ENCODE measurements at regions not wholly inside any gene's neighbourhood (a gene's known extent, or its start where the extent isn't known, plus 50 kb on each side); places are given as distances from the start of the nearest gene placed in this dataset.

- no peak for FAIRE-seq
- H3K4me3 ChIP-seq (ENCODE audit: extremely low read depth in 1 of 4, insufficient read depth in 2 of 4, low read depth in 3 of 4, low read length in 4 of 4), result no peak overlapping the region
- no peak overlapping the region for H3K18ac ChIP-seq (ENCODE audit: extremely low read depth, low read length)
- no peak overlapping the region for H4K8ac ChIP-seq (ENCODE audit: extremely low read depth, insufficient read depth, low read length)
- no peaks in the 10 kb centered on the region for H3K79me2 ChIP-seq (ENCODE audit: control insufficient read depth in 1 of 2, insufficient read depth in 2 of 2, low read length in 2 of 2)
- DNase-seq (ENCODE audit: low read depth in 1 of 2, low spot score in 2 of 2), result no peak
- no peaks in the 10 kb centered on the region for H3K36me3 ChIP-seq (ENCODE audit: control insufficient read depth in 2 of 4, insufficient read depth in 4 of 4, low read length in 3 of 4)
- H2AFZ ChIP-seq (ENCODE audit: low read length), result no peak overlapping the region
- POLR2A ChIA-PET (ENCODE audit: partially characterized antibody), result no interaction called here
- H3K56ac ChIP-seq (replicated peaks; ENCODE audit: insufficient read length, low read depth, low read length), result no peak overlapping the region
- 0 out of 4 replicates have a peak, but pooled peaks cover 0 to 4% of the 10 kb centered on the region in 2 experiments for H3K9me3 ChIP-seq (ENCODE audit: insufficient read depth in 2 of 2, low read depth in 1 of 2, low read length in 1 of 2)
- H3K4ac ChIP-seq (replicated peaks; ENCODE audit: insufficient read length, low read depth, low read length), result no peak overlapping the region
- no peak overlapping the region for H3K4me2 ChIP-seq (ENCODE audit: insufficient read depth in 1 of 2, low read depth in 2 of 2, low read length in 2 of 2)
- no peak overlapping the region for H3K27ac ChIP-seq (ENCODE audit: low read depth, low read length)
- no peak overlapping the region for H2BK12ac ChIP-seq (ENCODE audit: low read depth, low read length)
- no peak overlapping the region for H2BK20ac ChIP-seq (ENCODE audit: low read length)
- no peaks in the 10 kb centered on the region for H3K27me3 ChIP-seq (replicated peaks in 1 of 4; ENCODE audit: control insufficient read depth in 3 of 4, extremely low read depth in 1 of 4, insufficient read depth in 3 of 4, low read length in 3 of 4)
- no peak overlapping the region for H2BK120ac ChIP-seq (replicated peaks; ENCODE audit: low read depth, low read length)
- no peaks in the 10 kb centered on the region; the same call in 1 of the 2 replicates for H3K79me1 ChIP-seq (ENCODE audit: low read depth, low read length)
- no peak overlapping the region for H3K14ac ChIP-seq (ENCODE audit: insufficient read length)
- H3K23ac ChIP-seq (ENCODE audit: insufficient read length), result no peak overlapping the region
- no peaks in the 10 kb centered on the region for H3K4me1 ChIP-seq (replicated peaks in 1 of 4; ENCODE audit: control insufficient read depth in 3 of 4, insufficient read depth in 4 of 4, low read length in 3 of 4)
- 87% methylated on average over 3 of the region's 3 CpGs; no CpG with 5 or more reads in 1 of the 2 experiments for WGBS, 2 experiments (ENCODE audit: extremely low coverage in 1 of 2, insufficient coverage in 1 of 2, insufficient read length in 1 of 2, insufficient replicate concordance in 2 of 2, low coverage in 1 of 2, low lambda C conversion rate in 2 of 2, missing lambda C conversion rate in 1 of 2)
- no peak overlapping the region for H2BK5ac ChIP-seq (ENCODE audit: low read depth, low read length)
- H4K91ac ChIP-seq (replicated peaks; ENCODE audit: insufficient read length, low read length), result no peak overlapping the region
- H3K23me2 ChIP-seq (ENCODE audit: low read depth, low read length), result 0 out of 2 replicates have a peak, but pooled peaks cover 2% of the 10 kb centered on the region
- CTCF ChIA-PET (ENCODE audit: partially characterized antibody), result interaction anchor here (1.6 kb wide), 1 partner anchor 19 kb away, joined by 3 read pairs; no protein-coding TSS in a partner anchor
- no peak overlapping the region for H3K9ac ChIP-seq (replicated peaks in 1 of 4; ENCODE audit: extremely low read depth in 1 of 4, low read depth in 3 of 4, low read length in 3 of 4)
- no peak overlapping the region for H2AK5ac ChIP-seq (ENCODE audit: low read depth, low read length)
- no peak overlapping the region for H4K5ac ChIP-seq (ENCODE audit: insufficient read length, low read depth, low read length)
- H4K20me1 ChIP-seq (replicated peaks in 1 of 2; ENCODE audit: control insufficient read depth in 1 of 2, insufficient read depth in 2 of 2, low read length in 2 of 2), result no peaks in the 10 kb centered on the region
- no peak overlapping the region for H2BK15ac ChIP-seq (ENCODE audit: low read length)
- TF ChIP-seq TBP (IDR thresholded peaks at IDR 0.05; ENCODE audit: low read depth, low read length) (no peak), JUND (IDR thresholded peaks at IDR 0.05; ENCODE audit: low read length) (no peak), RBBP5 (IDR thresholded peaks at IDR 0.05; ENCODE audit: borderline replicate concordance, low read depth, low read length) (no peak), PHF8 (conservative IDR thresholded peaks at IDR 0.05; ENCODE audit: low read depth, low read length) (no peak), RXRA (IDR thresholded peaks at IDR 0.05; ENCODE audit: insufficient read depth, low read depth, low read length) (no peak), BCL11A (IDR thresholded peaks at IDR 0.05; ENCODE audit: low read depth in 2 of 2, low read length in 2 of 2) (no peak), CTBP2 (IDR thresholded peaks at IDR 0.05; ENCODE audit: borderline replicate concordance, insufficient read depth, insufficient read length, low read length) (no peak), BACH1 (IDR thresholded peaks at IDR 0.05; ENCODE audit: low read length) (no peak), NRF1 (IDR thresholded peaks at IDR 0.05; ENCODE audit: low read depth, low read length) (no peak), NANOG (IDR thresholded peaks at IDR 0.05; ENCODE audit: insufficient read depth, low read depth, low read length, poor library complexity, severe bottlenecking) (no peak), CBX8 (IDR thresholded peaks at IDR 0.05; ENCODE audit: borderline replicate concordance, low read depth, low read length) (no peak), MAX (IDR thresholded peaks at IDR 0.05) (no peak), SRF (IDR thresholded peaks at IDR 0.05; ENCODE audit: low read depth, low read length) (no peak)
These were observed 55.4 kb upstream of the LPGAT1 start for GRCh38 chr1:211885747-211886522.
